HCT116 (cell line): ENCODE measurements at regions not wholly inside any gene's neighbourhood (a gene's known extent, or its start where the extent isn't known, plus 50 kb on each side); places are given as distances from the start of the nearest gene placed in this dataset.

Source experiments
- ATAC-seq: fragments of 200-7000 bp; cut with Tn5 transposase; 2 replicates; pipeline ENCODE4 v1.9.1; 2020; ENCODE audit warnings: mild to moderate bottlenecking, moderate library complexity
- BruUV-seq: library from RNA; stranded (reverse); fragments of 400-500 nt; replicated peaks from 2 replicates; lab custom pipeline; 2021; lab: Mats Ljungman, UMichigan
- CTCF ChIA-PET: fragments of 300-600 bp; sonication (Branson Sonifier 250); formaldehyde crosslinking; loops from one replicate; lab custom pipeline; 2021; ENCODE audit warnings: antibody characterized with exemption; lab: Charles Lee
- POLR2A ChIA-PET: fragments of 300-600, 350-600 bp; sonication (Branson Sonifier 250); formaldehyde crosslinking; loops from one replicate; lab custom pipeline; 2021; ENCODE audit warnings: antibody characterized with exemption; lab: Charles Lee
- RAD21 ChIA-PET, 2 experiments: fragments of 300-600 bp; sonication (Branson Sonifier 250); formaldehyde crosslinking; loops; one replicate each; lab custom pipeline; 2023; ENCODE audit warnings: low total read pairs in 2 of 2; ENCODE audit not compliant: uncharacterized antibody in 2 of 2, unreplicated experiment in 2 of 2, low non-redundant PET in 1 of 2; lab: Charles Lee
- DNase-seq: peaks from one replicate; pipeline ENCODE4 v3.0.0-alpha.2; 2010; ENCODE audit warnings: low read depth, low spot score
- H2AFZ ChIP-seq: fragments of 200-600 bp; shearing (Covaris generic), sonication (generic); 2 replicates; pipeline ENCODE4 v1.6.1; 2017; ENCODE audit warnings: low read depth, mixed run types, mixed read lengths, antibody characterized with exemption, low read length; ENCODE audit not compliant: poor library complexity, severe bottlenecking
- H3K27ac ChIP-seq: 2 replicates; pipeline ENCODE4 v1.5.1; 2012; ENCODE audit warnings: low read depth, low read length
- H3K27me3 ChIP-seq: fragments of 200-600 bp; sonication (generic); 2 replicates; pipeline ENCODE4 v1.6.1; 2016; ENCODE audit warnings: mixed run types, low read length, mixed read lengths; ENCODE audit not compliant: insufficient read depth
- H3K36me3 ChIP-seq, 2 experiments: fragments of 200-500 bp in 1 of 2; fragments of 200-600 bp in 1 of 2; sonication (Bioruptor generic) in 1 of 2; sonication (generic) in 1 of 2; 2 replicates each; pipeline versions ENCODE4 v1.5.1 to v1.6.1; 2014 to 2016; ENCODE audit warnings: low read length in 2 of 2, inconsistent platforms in 1 of 2, mixed read lengths in 1 of 2, mixed run types in 1 of 2; ENCODE audit not compliant: insufficient read depth in 2 of 2, control insufficient read depth in 1 of 2
- H3K4me1 ChIP-seq, 2 experiments: fragments of 200-600 bp in 1 of 2; sonication (generic) in 1 of 2; 2 replicates each; pipeline versions ENCODE4 v1.5.1 to v1.6.1; 2012 to 2017; ENCODE audit warnings: low read length in 2 of 2, inconsistent platforms in 1 of 2, mild to moderate bottlenecking in 1 of 2, mixed read lengths in 1 of 2, mixed run types in 1 of 2, moderate library complexity in 1 of 2; ENCODE audit not compliant: insufficient read depth in 2 of 2, control insufficient read depth in 1 of 2
- H3K4me2 ChIP-seq: fragments of 200-600 bp; sonication (generic); 2 replicates; pipeline ENCODE4 v1.6.1; 2017; ENCODE audit warnings: mixed run types, low read length, mixed read lengths
- H3K4me3 ChIP-seq, 2 experiments: fragments of 200-600 bp in 1 of 2; sonication (generic) in 1 of 2; replicated peaks in 1 of 2; 2 replicates each; pipeline ENCODE4 v1.5.1; 2011 to 2016; ENCODE audit warnings: low read length in 2 of 2, control low read depth in 1 of 2, low read depth in 1 of 2, mild to moderate bottlenecking in 1 of 2, mixed read lengths in 1 of 2, mixed run types in 1 of 2
- H3K79me2 ChIP-seq: fragments of 200-600 bp; sonication (generic); 2 replicates; pipeline ENCODE4 v1.6.1; 2017; ENCODE audit warnings: mild to moderate bottlenecking, mixed run types, low read length, moderate library complexity, mixed read lengths; ENCODE audit not compliant: insufficient read depth
- H3K9ac ChIP-seq: fragments of 200-600 bp; sonication (generic); 2 replicates; pipeline ENCODE4 v1.6.1; 2016; ENCODE audit warnings: low read length, mixed read lengths
- H3K9me2 ChIP-seq: fragments of 200-600 bp; sonication (generic), shearing (Covaris generic); 2 replicates; pipeline ENCODE4 v1.6.1; 2017; ENCODE audit warnings: mixed run types, mild to moderate bottlenecking, moderate library complexity; ENCODE audit not compliant: insufficient read depth
- H3K9me3 ChIP-seq, 2 experiments: fragments of 200-500 bp in 1 of 2; fragments of 200-600 bp in 1 of 2; sonication (Bioruptor generic) in 1 of 2; sonication (generic) in 1 of 2; 2 replicates each; pipeline ENCODE4 v1.6.1; 2014 to 2017; ENCODE audit warnings: low read length in 2 of 2, mixed read lengths in 2 of 2, inconsistent platforms in 1 of 2, low read depth in 1 of 2, mild to moderate bottlenecking in 1 of 2, mixed run types in 1 of 2, moderate library complexity in 1 of 2; ENCODE audit not compliant: control insufficient read depth in 1 of 2, insufficient read depth in 1 of 2
- H4K20me1 ChIP-seq: fragments of 200-600 bp; sonication (generic), shearing (Covaris generic); 2 replicates; pipeline ENCODE4 v1.6.1; 2017; ENCODE audit warnings: mixed run types, mild to moderate bottlenecking, moderate library complexity; ENCODE audit not compliant: insufficient read depth
- EZH2phosphoT487 ChIP-seq: fragments of 200-600 bp; IDR thresholded peaks from 2 replicates; pipeline ENCODE4 v1.6.1; 2018; ENCODE audit warnings: antibody characterized with exemption, borderline replicate concordance
- JUND ChIP-seq: IDR thresholded peaks from 2 replicates; pipeline ENCODE4 v1.6.1; 2012
- RAD21 ChIP-seq: IDR thresholded peaks from 2 replicates; pipeline ENCODE4 v1.6.1; 2012; ENCODE audit warnings: low read depth, mild to moderate bottlenecking
- REST ChIP-seq: IDR thresholded peaks from 2 replicates; pipeline ENCODE4 v1.6.1; 2012; ENCODE audit warnings: low read depth
- YY1 ChIP-seq: IDR thresholded peaks from 2 replicates; pipeline ENCODE4 v1.6.1; 2011; ENCODE audit warnings: low read length, low read depth, moderate library complexity, mild to moderate bottlenecking; ENCODE audit not compliant: insufficient replicate concordance; ENCODE audit errors: extremely low read depth
- ZNF274 ChIP-seq: fragments of 200-500 bp; sonication (Bioruptor generic); IDR thresholded peaks from 2 replicates; pipeline ENCODE4 v1.6.1; 2014; ENCODE audit warnings: mild to moderate bottlenecking, low read depth, low read length, inconsistent platforms
- intact Hi-C: fragments of 100-400 bp; cut with micrococcal nuclease; formaldehyde crosslinking; loops from 2 replicates; pipeline ENCODE4 v1.10.0; 2022
- TF ChIP-seq, protein P1 (sequence below): IDR thresholded peaks from 2 replicates; pipeline ENCODE4 v1.6.1; 2011; ENCODE audit warnings: mild to moderate bottlenecking, low read length, moderate library complexity; ENCODE audit not compliant: insufficient replicate concordance; ENCODE audit errors: extremely low read depth
- TF ChIP-seq, protein P2 (sequence below), 3 experiments: fragments of 200-600 bp in 1 of 3; sonication (generic) in 1 of 3; IDR thresholded peaks in 2 of 3; conservative IDR thresholded peaks in 1 of 3; 2 replicates each; pipeline ENCODE4 v1.5.1; 2012 to 2017; ENCODE audit warnings: low read depth in 2 of 3, low read length in 2 of 3, antibody characterized with exemption in 1 of 3, borderline replicate concordance in 1 of 3, control low read depth in 1 of 3, mild to moderate bottlenecking in 1 of 3, mixed read lengths in 1 of 3, mixed run types in 1 of 3, moderate library complexity in 1 of 3; ENCODE audit not compliant: insufficient read depth in 1 of 3

DNA sequence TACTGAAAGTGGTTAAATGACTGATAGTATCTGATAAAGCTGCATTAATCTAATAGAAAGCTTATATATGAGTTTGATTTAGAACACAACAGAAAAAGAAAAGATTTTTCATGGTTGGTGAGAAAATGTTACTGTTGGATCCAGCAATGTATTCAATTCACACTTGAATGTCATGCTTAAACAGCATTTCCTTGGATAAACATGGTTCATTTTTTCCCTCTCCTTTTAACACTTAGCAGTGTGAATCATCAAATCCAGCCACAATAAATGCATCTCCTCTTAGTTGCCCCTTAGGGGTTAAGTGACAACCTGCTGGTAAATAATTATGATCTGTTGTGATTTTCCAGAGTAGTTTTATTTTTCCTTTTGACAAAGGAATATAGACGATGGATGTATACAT lies 74.9 kb upstream of the GRIP1 start:
- CTCF ChIA-PET, result no interaction called here
- TF ChIP-seq JUND, result no peak
- no peak for TF ChIP-seq YY1
- TF ChIP-seq RAD21, result no peak
- TF ChIP-seq, protein P1, sequence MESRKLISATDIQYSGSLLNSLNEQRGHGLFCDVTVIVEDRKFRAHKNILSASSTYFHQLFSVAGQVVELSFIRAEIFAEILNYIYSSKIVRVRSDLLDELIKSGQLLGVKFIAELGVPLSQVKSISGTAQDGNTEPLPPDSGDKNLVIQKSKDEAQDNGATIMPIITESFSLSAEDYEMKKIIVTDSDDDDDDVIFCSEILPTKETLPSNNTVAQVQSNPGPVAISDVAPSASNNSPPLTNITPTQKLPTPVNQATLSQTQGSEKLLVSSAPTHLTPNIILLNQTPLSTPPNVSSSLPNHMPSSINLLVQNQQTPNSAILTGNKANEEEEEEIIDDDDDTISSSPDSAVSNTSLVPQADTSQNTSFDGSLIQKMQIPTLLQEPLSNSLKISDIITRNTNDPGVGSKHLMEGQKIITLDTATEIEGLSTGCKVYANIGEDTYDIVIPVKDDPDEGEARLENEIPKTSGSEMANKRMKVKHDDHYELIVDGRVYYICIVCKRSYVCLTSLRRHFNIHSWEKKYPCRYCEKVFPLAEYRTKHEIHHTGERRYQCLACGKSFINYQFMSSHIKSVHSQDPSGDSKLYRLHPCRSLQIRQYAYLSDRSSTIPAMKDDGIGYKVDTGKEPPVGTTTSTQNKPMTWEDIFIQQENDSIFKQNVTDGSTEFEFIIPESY, result no peak
- no peak for TF ChIP-seq ZNF274
- no peak for TF ChIP-seq EZH2phosphoT487
- POLR2A ChIA-PET, result no interaction called here
- Histone ChIP-seq H3K79me2 (no peaks in the 10 kb centered on the region), H3K4me1 (no peaks in the 10 kb centered on the region), H3K9me3 (no peaks in the 10 kb centered on the region), H4K20me1 (no peaks in the 10 kb centered on the region), H3K27me3 (peaks cover 63% of the 10 kb centered on the region), H3K9ac (no peak overlapping the region), H3K27ac (no peak overlapping the region), H3K4me2 (no peak overlapping the region), H3K4me3 (no peak overlapping the region), H3K36me3 (no peaks in the 10 kb centered on the region), H3K9me2 (no peaks in the 10 kb centered on the region), H2AFZ (no peak overlapping the region)
- RAD21 ChIA-PET, result no interaction called here
- intact Hi-C loops, result no loop called here
- no peak for ATAC-seq
- no TSS peak for BruUV-seq
- no peak for DNase-seq

DNA sequence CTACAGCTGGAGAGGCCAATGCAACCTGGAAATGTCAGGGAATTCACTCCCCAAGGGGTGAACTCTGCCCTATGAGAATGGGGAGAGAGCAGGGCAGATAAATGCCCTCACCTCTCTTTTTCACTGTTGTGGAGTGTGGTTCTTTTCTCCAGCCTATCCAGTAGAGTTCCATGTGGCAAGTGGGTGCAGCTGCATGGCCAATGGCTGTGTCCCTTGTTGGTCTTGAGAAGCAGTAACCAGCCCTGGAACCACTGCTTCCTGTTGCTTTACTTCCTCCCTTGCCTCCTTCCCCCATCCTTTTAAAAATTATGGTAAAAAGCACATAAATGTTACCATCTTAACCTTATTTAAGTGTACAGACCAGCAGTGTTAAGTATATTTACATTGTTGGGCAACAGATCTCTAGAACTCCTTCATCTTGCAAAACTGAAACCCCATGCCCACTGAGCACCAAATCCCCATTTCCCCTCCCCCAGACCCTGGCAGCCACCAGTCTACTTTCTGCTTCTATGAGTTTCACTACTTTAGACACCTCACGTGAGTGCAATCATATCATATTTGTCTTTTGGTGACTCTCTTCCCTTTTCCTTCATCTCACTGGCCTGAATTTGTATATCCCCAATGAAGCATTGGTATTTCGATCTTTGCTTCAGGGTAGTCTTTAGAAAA lies 77.0 kb upstream of the GRIP1 start:
- H4K20me1 ChIP-seq, result no peaks in the 10 kb centered on the region
- H3K27ac ChIP-seq, result no peak overlapping the region
- H3K9me2 ChIP-seq, result no peaks in the 10 kb centered on the region
- H3K4me2 ChIP-seq, result no peak overlapping the region
- H2AFZ ChIP-seq, result no peak overlapping the region
- BruUV-seq, result no TSS peak
- H3K4me1 ChIP-seq, result no peaks in the 10 kb centered on the region
- CTCF ChIA-PET, result no interaction called here
- no peaks in the 10 kb centered on the region for H3K36me3 ChIP-seq
- POLR2A ChIA-PET, result no interaction called here
- no peak overlapping the region for H3K9ac ChIP-seq
- RAD21 ChIA-PET, result no interaction called here
- peaks cover 49% of the 10 kb centered on the region for H3K27me3 ChIP-seq
- intact Hi-C loops, result no loop called here
- DNase-seq (no peak), ATAC-seq (no peak)
- no peaks in the 10 kb centered on the region for H3K79me2 ChIP-seq
- TF ChIP-seq REST, result no peak
- TF ChIP-seq, protein P2, sequence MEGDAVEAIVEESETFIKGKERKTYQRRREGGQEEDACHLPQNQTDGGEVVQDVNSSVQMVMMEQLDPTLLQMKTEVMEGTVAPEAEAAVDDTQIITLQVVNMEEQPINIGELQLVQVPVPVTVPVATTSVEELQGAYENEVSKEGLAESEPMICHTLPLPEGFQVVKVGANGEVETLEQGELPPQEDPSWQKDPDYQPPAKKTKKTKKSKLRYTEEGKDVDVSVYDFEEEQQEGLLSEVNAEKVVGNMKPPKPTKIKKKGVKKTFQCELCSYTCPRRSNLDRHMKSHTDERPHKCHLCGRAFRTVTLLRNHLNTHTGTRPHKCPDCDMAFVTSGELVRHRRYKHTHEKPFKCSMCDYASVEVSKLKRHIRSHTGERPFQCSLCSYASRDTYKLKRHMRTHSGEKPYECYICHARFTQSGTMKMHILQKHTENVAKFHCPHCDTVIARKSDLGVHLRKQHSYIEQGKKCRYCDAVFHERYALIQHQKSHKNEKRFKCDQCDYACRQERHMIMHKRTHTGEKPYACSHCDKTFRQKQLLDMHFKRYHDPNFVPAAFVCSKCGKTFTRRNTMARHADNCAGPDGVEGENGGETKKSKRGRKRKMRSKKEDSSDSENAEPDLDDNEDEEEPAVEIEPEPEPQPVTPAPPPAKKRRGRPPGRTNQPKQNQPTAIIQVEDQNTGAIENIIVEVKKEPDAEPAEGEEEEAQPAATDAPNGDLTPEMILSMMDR (IDR thresholded peaks at IDR 0.05 in 2 of 3, conservative IDR thresholded peaks at IDR 0.05 in 1 of 3; ENCODE audit: borderline replicate concordance in 1 of 3, insufficient read depth in 1 of 3, low read depth in 2 of 3, low read length in 2 of 3), result no peak
- H3K9me3 ChIP-seq, result no peaks in the 10 kb centered on the region
- no peak overlapping the region for H3K4me3 ChIP-seq
